ENCODE measurements at regions not wholly inside any gene's neighbourhood (a gene's known extent, or its start where the extent isn't known, plus 50 kb on each side); places are given as distances from the start of the nearest gene placed in this dataset.

DNA sequence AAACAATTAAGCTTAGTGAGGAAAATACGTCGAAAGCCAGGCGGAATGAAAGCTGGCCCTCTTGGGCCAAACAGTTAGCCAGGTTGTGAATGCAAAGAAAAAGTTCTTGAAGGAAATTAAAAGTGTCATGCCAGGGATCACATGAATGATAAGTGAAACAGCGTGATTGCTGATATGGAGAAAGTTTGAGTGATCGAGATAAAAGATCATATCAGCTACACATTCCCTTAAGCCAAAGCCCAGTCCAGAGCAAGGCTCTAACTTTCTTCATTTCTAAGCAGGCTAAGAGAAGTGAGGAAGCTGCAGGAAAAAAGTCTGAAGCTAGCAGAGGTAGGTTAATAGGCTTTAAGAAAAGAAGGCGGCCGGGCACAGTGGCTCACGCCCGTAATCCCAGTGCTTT is 254.0 kb downstream of the EFNB2 start:
- no peaks in the 10 kb centered on the region for H3F3A ChIP-seq (ENCODE audit: control insufficient read depth, insufficient read depth)
- no peak overlapping the region for H3K4me2 ChIP-seq (ENCODE audit: low read length)
- no peak overlapping the region for H3K27ac ChIP-seq (ENCODE audit: low read depth, low read length)
- no peak overlapping the region for H3K4me3 ChIP-seq (ENCODE audit: low read length)
- H3K79me2 ChIP-seq (ENCODE audit: control insufficient read depth, low read length), result no peaks in the 10 kb centered on the region
- no peaks in the 10 kb centered on the region for H3K4me1 ChIP-seq (ENCODE audit: control insufficient read depth, low read length)
- no peaks in the 10 kb centered on the region for H4K20me1 ChIP-seq (ENCODE audit: control insufficient read depth, insufficient read depth, low read depth, low read length)
- H3K27me3 ChIP-seq (ENCODE audit: control insufficient read depth, low read length), result no peaks in the 10 kb centered on the region
- no peak for TF ChIP-seq EZH2phosphoT487 (IDR thresholded peaks at IDR 0.05; ENCODE audit: borderline replicate concordance, low read length)
- TF ChIP-seq, protein P1, sequence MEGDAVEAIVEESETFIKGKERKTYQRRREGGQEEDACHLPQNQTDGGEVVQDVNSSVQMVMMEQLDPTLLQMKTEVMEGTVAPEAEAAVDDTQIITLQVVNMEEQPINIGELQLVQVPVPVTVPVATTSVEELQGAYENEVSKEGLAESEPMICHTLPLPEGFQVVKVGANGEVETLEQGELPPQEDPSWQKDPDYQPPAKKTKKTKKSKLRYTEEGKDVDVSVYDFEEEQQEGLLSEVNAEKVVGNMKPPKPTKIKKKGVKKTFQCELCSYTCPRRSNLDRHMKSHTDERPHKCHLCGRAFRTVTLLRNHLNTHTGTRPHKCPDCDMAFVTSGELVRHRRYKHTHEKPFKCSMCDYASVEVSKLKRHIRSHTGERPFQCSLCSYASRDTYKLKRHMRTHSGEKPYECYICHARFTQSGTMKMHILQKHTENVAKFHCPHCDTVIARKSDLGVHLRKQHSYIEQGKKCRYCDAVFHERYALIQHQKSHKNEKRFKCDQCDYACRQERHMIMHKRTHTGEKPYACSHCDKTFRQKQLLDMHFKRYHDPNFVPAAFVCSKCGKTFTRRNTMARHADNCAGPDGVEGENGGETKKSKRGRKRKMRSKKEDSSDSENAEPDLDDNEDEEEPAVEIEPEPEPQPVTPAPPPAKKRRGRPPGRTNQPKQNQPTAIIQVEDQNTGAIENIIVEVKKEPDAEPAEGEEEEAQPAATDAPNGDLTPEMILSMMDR (IDR thresholded peaks at IDR 0.05; ENCODE audit: low read depth, low read length, poor library complexity, severe bottlenecking), result no peak
- no peaks in the 10 kb centered on the region for H3K9me2 ChIP-seq (replicated peaks; ENCODE audit: control insufficient read depth, low read length)
- H3K9me3 ChIP-seq (ENCODE audit: control insufficient read depth, insufficient read depth, low read length), result no peaks in the 10 kb centered on the region
- no peaks in the 10 kb centered on the region for H3K36me3 ChIP-seq (ENCODE audit: control insufficient read depth, low read length)

DNA sequence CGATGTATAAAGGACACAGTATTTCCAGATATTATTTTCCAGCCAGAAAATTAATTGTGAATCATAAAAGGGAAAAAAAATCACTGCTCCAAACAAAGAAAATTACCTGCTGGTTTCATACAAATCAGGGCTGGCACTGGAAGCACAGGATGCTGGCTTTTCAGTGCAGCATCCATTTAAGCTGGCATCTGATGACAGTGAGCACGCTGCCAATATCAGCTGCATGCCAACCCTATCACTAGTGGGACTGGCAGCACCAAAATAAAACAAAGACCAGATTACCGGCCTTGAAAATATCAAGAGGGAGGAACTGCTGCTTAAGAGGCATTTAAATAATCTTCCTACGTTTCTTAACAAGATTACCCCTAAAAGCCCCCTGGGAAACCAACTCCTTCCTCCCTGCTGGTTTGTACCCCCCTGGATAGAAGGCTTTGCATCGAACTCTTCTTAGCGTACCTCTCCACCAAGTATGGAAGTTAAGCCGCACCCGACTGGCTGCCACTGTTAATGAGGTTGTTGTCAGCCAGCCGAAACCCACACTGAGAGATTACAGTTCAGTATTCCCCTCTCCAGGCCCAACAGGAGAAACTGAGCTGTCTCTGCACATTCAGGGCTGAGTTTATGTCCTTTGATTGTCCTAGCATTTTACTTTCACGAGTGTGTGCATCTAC is 257.8 kb downstream of the EFNB2 start:
- TF ChIP-seq, protein P1 (IDR thresholded peaks at IDR 0.05; ENCODE audit: low read depth, low read length, poor library complexity, severe bottlenecking), result no peak
- TF ChIP-seq EZH2phosphoT487 (IDR thresholded peaks at IDR 0.05; ENCODE audit: borderline replicate concordance, low read length), result no peak
- Histone ChIP-seq H3K79me2 (ENCODE audit: control insufficient read depth, low read length) (no peaks in the 10 kb centered on the region), H3K4me1 (ENCODE audit: control insufficient read depth, low read length) (no peaks in the 10 kb centered on the region), H3K4me3 (ENCODE audit: low read length) (no peak overlapping the region), H3K36me3 (ENCODE audit: control insufficient read depth, low read length) (no peaks in the 10 kb centered on the region), H3K27ac (ENCODE audit: low read depth, low read length) (no peak overlapping the region), H3K27me3 (ENCODE audit: control insufficient read depth, low read length) (no peaks in the 10 kb centered on the region), H3K9me3 (ENCODE audit: control insufficient read depth, insufficient read depth, low read length) (no peaks in the 10 kb centered on the region), H4K20me1 (ENCODE audit: control insufficient read depth, insufficient read depth, low read depth, low read length) (no peaks in the 10 kb centered on the region), H3K4me2 (ENCODE audit: low read length) (no peak overlapping the region), H3F3A (ENCODE audit: control insufficient read depth, insufficient read depth) (no peaks in the 10 kb centered on the region), H3K9me2 (replicated peaks; ENCODE audit: control insufficient read depth, low read length) (no peaks in the 10 kb centered on the region)

DNA sequence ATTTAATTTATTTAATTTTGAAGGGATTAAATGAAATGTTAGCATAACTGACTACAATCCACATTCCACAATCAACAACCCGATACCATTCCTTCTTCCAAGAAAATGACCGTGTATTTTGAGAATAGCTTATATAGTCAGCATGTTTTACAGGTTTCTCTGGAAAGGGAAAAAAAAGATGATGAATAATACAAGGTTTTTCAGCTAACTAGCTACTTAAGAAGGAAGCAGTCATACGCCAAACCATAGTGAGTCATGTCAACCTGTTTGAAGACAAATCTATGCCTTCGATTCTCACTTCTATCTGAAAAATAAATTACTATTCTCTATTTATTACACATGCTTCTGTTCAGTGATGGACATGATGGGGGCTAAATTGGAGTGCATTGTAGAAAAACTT is 258.6 kb downstream of the EFNB2 start:
- no peak for TF ChIP-seq EZH2phosphoT487 (IDR thresholded peaks at IDR 0.05; ENCODE audit: borderline replicate concordance, low read length)
- Histone ChIP-seq H3K79me2 (ENCODE audit: control insufficient read depth, low read length) (no peaks in the 10 kb centered on the region), H3K36me3 (ENCODE audit: control insufficient read depth, low read length) (no peaks in the 10 kb centered on the region), H4K20me1 (ENCODE audit: control insufficient read depth, insufficient read depth, low read depth, low read length) (no peaks in the 10 kb centered on the region), H3K4me2 (ENCODE audit: low read length) (no peak overlapping the region), H3K27ac (ENCODE audit: low read depth, low read length) (no peak overlapping the region), H3K9me2 (replicated peaks; ENCODE audit: control insufficient read depth, low read length) (no peaks in the 10 kb centered on the region), H3K27me3 (ENCODE audit: control insufficient read depth, low read length) (no peaks in the 10 kb centered on the region), H3K4me3 (ENCODE audit: low read length) (no peak overlapping the region), H3K4me1 (ENCODE audit: control insufficient read depth, low read length) (no peaks in the 10 kb centered on the region), H3F3A (ENCODE audit: control insufficient read depth, insufficient read depth) (no peaks in the 10 kb centered on the region), H3K9me3 (ENCODE audit: control insufficient read depth, insufficient read depth, low read length) (no peaks in the 10 kb centered on the region)

DNA sequence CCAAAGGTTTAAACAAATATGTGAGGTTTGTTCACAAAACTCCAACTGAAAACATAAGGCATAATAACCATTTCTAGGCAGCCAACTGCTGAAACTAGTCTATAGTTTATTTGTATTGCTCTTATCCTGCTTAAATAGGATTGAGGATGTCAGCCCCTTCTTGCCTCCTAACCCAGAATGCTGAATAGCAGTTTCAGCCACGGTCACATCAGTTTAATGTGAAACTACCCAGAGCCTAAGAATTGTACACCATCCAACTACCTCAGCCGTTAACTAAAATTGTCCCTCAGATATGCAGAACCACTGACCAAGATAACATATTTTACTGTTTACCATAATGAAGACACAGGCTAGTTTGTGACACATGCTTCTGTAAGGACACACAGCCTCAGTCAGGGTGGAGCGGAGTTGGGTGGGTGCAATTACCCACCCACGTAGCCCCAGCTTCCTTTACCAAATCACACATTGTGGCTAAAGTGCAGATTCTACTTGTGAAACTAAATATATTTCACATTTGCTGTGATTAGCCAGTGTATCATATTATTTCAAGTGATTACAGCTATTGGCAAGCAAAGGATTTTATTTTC is 259.9 kb downstream of the EFNB2 start:
- Histone ChIP-seq H4K20me1 (ENCODE audit: control insufficient read depth, insufficient read depth, low read depth, low read length) (no peaks in the 10 kb centered on the region), H3K4me2 (ENCODE audit: low read length) (no peak overlapping the region), H3K4me1 (ENCODE audit: control insufficient read depth, low read length) (no peaks in the 10 kb centered on the region), H3K36me3 (ENCODE audit: control insufficient read depth, low read length) (no peaks in the 10 kb centered on the region), H3F3A (ENCODE audit: control insufficient read depth, insufficient read depth) (no peaks in the 10 kb centered on the region), H3K27me3 (ENCODE audit: control insufficient read depth, low read length) (no peaks in the 10 kb centered on the region), H3K9me2 (replicated peaks; ENCODE audit: control insufficient read depth, low read length) (no peaks in the 10 kb centered on the region), H3K4me3 (ENCODE audit: low read length) (no peak overlapping the region), H3K27ac (ENCODE audit: low read depth, low read length) (no peak overlapping the region), H3K9me3 (ENCODE audit: control insufficient read depth, insufficient read depth, low read length) (no peaks in the 10 kb centered on the region), H3K79me2 (ENCODE audit: control insufficient read depth, low read length) (no peaks in the 10 kb centered on the region)
- TF ChIP-seq, protein P1 (IDR thresholded peaks at IDR 0.05; ENCODE audit: low read depth, low read length, poor library complexity, severe bottlenecking), result no peak
- TF ChIP-seq EZH2phosphoT487 (IDR thresholded peaks at IDR 0.05; ENCODE audit: borderline replicate concordance, low read length), result no peak
